ENCODE measurements at regions not wholly inside any gene's neighbourhood (a gene's known extent, or its start where the extent isn't known, plus 50 kb on each side); places are given as distances from the start of the nearest gene placed in this dataset.

DNA sequence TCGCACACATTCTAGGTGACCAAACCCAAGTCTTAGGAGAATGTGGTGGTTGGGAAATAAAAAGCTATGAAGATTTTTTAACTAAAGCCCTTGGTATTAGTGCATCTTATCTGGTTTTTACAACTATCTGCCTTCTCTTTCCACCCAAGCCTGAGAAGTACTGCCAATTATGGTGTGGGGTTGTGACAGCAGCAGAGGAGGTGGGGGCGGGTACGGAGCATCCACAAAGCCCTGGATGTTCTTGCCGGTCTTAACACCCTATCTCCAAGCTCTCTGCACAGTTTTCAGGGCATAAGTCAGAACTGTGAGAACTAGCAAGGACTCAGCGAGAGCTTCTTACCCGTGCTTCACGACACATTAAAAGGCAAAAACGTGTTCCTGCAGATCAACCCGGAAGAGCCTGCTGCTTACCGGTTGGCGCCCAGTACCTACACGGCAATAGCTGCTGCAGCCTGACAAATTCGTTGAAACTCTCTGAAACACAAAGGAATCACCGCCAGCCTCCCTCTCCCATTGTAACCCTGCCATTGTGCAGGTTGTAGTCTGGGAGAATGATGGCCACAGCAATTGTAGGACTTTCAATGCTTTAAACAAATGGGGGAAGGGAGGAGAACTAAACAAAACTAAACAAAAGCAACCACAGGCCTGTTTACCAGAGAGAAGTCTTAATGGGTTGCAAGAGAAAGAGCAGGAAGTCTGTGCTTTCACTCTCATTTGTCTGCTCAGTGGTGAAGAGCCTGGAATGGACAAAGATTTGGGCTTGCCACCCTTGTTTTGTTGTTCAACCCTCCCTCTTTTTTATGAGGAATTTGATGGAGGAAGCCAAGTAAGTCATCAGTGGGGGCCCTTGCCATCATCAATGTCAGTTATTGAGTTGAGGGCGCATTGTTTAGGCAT lies 461.0 kb upstream of the JARID2 start:
- ATAC-seq (ENCODE audit: low read depth) (no peak), DNase-seq (ENCODE audit: low spot score) (no peak)
- H3K27ac ChIP-seq (ENCODE audit: poor library complexity, severe bottlenecking) = no peak overlapping the region
- H3K4me3 ChIP-seq (ENCODE audit: severe bottlenecking) = no peak overlapping the region
- no peaks in the 10 kb centered on the region for H3K9me3 ChIP-seq (ENCODE audit: severe bottlenecking)
- no peaks in the 10 kb centered on the region for H3K27me3 ChIP-seq (ENCODE audit: insufficient read depth, poor library complexity, severe bottlenecking)
- TF ChIP-seq CTCF (IDR thresholded peaks at IDR 0.05; ENCODE audit: poor library complexity, severe bottlenecking) = no peak
- no peaks in the 10 kb centered on the region for H3K36me3 ChIP-seq (ENCODE audit: low read depth)
- no peaks in the 10 kb centered on the region for H3K4me1 ChIP-seq (ENCODE audit: insufficient read depth, poor library complexity, severe bottlenecking)

DNA sequence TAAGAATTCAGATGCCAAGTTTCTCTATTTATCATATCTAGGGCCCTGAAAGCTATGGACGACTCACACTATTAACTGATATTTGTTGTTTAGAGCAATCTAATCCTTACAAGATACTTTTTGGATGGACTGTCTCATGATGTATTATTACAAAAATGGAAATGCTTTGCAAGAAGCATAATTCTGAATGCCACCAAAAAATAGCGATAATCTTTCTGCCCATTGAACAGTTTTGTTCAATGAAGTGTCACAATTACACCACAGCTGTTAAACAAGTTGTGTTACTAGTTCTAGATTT lies 460.4 kb upstream of the JARID2 start:
- Histone ChIP-seq H3K36me3 (ENCODE audit: low read depth) (no peaks in the 10 kb centered on the region), H3K4me3 (ENCODE audit: severe bottlenecking) (no peak overlapping the region), H3K4me1 (ENCODE audit: insufficient read depth, poor library complexity, severe bottlenecking) (no peaks in the 10 kb centered on the region), H3K27ac (ENCODE audit: poor library complexity, severe bottlenecking) (no peak overlapping the region), H3K9me3 (ENCODE audit: severe bottlenecking) (no peaks in the 10 kb centered on the region), H3K27me3 (ENCODE audit: insufficient read depth, poor library complexity, severe bottlenecking) (no peaks in the 10 kb centered on the region)
- DNase-seq (ENCODE audit: low spot score) = no peak
- no peak for ATAC-seq (ENCODE audit: low read depth)
- TF ChIP-seq CTCF (IDR thresholded peaks at IDR 0.05; ENCODE audit: poor library complexity, severe bottlenecking) = no peak

GRCh38 chr6:14786008-14786407 lies 459.9 kb upstream of the JARID2 start:
- no peaks in the 10 kb centered on the region for H3K4me1 ChIP-seq (ENCODE audit: insufficient read depth, poor library complexity, severe bottlenecking)
- H3K36me3 ChIP-seq (ENCODE audit: low read depth) = no peaks in the 10 kb centered on the region
- H3K9me3 ChIP-seq (ENCODE audit: severe bottlenecking) = no peaks in the 10 kb centered on the region
- no peaks in the 10 kb centered on the region for H3K27me3 ChIP-seq (ENCODE audit: insufficient read depth, poor library complexity, severe bottlenecking)
- DNase-seq (ENCODE audit: low spot score) (no peak), ATAC-seq (ENCODE audit: low read depth) (no peak)
- H3K27ac ChIP-seq (ENCODE audit: poor library complexity, severe bottlenecking) = no peak overlapping the region
- TF ChIP-seq CTCF (IDR thresholded peaks at IDR 0.05; ENCODE audit: poor library complexity, severe bottlenecking) = no peak
- H3K4me3 ChIP-seq (ENCODE audit: severe bottlenecking) = no peak overlapping the region

- H3K36me3 ChIP-seq (ENCODE audit: low read depth) = no peaks in the 10 kb centered on the region
- no peak overlapping the region for H3K27ac ChIP-seq (ENCODE audit: poor library complexity, severe bottlenecking)
- ATAC-seq (ENCODE audit: low read depth) = no peak
- H3K4me3 ChIP-seq (ENCODE audit: severe bottlenecking) = no peak overlapping the region
- H3K27me3 ChIP-seq (ENCODE audit: insufficient read depth, poor library complexity, severe bottlenecking) = no peaks in the 10 kb centered on the region
- peaks cover under 1% of the 10 kb centered on the region for H3K4me1 ChIP-seq (ENCODE audit: insufficient read depth, poor library complexity, severe bottlenecking)
- no peaks in the 10 kb centered on the region for H3K9me3 ChIP-seq (ENCODE audit: severe bottlenecking)
- TF ChIP-seq CTCF (IDR thresholded peaks at IDR 0.05; ENCODE audit: poor library complexity, severe bottlenecking) = no peak
- DNase-seq (ENCODE audit: low spot score) = no peak
Measured at GRCh38 chr6:14786455-14786854, 459.4 kb upstream of the JARID2 start.

DNA sequence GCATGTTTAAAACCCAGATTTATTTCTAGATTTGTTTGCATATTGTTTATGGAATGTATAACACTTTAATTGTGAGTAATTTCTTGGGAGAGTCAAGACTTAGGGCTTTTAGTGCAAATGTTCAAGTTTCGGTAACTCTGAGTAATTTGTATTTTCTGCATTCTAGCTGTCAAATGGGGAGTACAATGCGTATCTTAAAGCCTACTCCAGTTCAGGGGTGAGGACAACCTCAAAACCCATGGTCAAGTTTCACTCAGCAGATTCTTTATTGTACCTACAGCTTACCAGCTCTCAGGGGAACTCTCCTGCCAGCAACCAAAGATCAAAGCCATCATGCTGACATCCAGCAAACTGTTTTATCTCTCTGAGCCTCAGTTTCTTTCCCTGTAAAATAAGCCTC lies 458.6 kb upstream of the JARID2 start:
- no peak overlapping the region for H3K4me3 ChIP-seq (ENCODE audit: severe bottlenecking)
- no peak overlapping the region for H3K27ac ChIP-seq (ENCODE audit: poor library complexity, severe bottlenecking)
- DNase-seq (ENCODE audit: low spot score) (no peak), ATAC-seq (ENCODE audit: low read depth) (no peak)
- H3K36me3 ChIP-seq (ENCODE audit: low read depth) = no peaks in the 10 kb centered on the region
- no peaks in the 10 kb centered on the region for H3K9me3 ChIP-seq (ENCODE audit: severe bottlenecking)
- H3K4me1 ChIP-seq (ENCODE audit: insufficient read depth, poor library complexity, severe bottlenecking) = peaks cover 6% of the 10 kb centered on the region
- H3K27me3 ChIP-seq (ENCODE audit: insufficient read depth, poor library complexity, severe bottlenecking) = no peaks in the 10 kb centered on the region
- TF ChIP-seq CTCF (IDR thresholded peaks at IDR 0.05; ENCODE audit: poor library complexity, severe bottlenecking) = no peak
